Stimulated activated CD4-positive, alpha-beta T cell treated with anti-CD3 and anti-CD28 coated beads, Interleukin-4, amount 100 ng/mL, for 1 hour (primary cell): ENCODE measurements at regions not wholly inside any gene's neighbourhood (a gene's known extent, or its start where the extent isn't known, plus 50 kb on each side); places are given as distances from the start of the nearest gene placed in this dataset.

Experiments
- DNase-seq: peaks from one replicate; pipeline ENCODE4 v3.0.0-alpha.2; 2020

DNA sequence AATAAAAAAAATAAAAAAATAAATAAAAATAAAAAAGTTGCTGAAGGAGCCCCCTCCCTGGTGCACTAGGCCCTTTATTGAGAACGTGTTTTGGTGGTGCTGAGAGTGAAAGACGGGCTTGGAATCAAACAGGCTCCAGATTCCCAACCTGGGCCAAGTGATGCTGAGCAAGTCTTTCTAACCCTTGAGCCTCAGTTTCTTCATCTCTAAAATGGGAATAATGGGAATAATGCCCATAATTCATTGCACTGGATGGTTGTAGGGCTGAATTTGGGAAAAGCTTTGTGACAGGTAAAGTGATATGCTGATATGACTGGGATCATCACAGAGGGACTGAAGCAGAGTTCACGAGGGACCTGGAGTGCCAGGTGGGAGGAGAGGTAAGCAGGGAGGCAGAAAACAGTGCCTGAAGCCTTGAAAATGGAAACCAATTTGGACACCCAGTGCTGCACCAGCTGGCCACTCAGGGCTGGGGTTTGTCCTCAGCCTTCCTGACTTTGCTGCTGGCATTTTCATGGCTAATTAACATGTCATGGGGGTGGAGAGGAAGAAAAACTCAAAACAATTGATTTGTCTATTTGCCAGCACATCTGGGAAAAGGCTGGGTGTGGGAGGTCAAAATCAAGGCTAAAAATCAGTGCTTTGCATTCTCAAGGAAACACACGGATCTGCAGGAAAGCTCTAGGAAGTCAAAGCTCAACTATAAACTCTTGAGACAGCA is 241.3 kb downstream of the LOXHD1 start:
- no peak for DNase-seq

DNA sequence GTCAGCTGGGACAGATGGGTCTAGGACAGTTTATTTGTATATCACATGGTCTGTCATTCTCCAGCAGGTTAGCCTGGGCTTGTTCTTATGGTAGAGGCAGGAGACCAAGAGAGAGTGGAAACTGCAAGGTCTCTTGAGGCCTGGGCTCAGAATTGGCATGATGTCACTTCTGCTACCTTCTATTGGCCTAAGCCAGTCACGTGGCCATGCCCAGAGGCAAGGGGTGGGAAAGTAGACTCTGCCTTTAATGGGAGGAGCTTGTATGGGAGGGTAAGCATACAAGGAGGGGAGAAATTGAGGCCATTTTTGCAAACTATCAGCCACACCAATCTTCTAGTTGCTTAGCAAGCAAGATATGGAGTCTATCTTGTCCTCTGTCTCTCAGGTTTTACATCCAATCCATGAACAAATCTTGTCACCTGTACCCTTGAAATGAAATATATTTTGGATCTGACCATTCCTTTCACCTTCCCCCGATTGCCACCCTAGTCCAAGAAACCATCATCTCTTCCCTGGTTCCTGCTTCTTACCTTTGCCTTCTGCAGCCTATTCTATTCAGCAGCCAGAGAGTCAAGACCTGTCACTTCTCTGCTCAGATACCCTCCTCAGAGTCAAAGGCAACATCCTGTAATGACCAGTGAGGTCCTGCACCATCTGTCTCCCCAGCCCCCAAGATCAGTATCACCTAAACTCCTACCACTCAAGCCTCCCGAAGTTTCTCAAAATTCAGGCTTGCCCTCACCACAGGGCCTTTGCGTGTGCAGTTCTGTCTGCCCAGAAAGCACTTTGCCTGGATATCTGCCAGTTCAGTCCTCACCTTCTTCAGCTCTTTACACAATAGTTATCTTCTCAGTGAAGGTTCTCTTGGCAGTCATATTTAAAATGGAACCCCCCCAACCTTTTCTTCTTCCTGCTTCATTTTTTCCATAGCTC is 240.0 kb downstream of the LOXHD1 start:
- DNase-seq: no peak

DNA sequence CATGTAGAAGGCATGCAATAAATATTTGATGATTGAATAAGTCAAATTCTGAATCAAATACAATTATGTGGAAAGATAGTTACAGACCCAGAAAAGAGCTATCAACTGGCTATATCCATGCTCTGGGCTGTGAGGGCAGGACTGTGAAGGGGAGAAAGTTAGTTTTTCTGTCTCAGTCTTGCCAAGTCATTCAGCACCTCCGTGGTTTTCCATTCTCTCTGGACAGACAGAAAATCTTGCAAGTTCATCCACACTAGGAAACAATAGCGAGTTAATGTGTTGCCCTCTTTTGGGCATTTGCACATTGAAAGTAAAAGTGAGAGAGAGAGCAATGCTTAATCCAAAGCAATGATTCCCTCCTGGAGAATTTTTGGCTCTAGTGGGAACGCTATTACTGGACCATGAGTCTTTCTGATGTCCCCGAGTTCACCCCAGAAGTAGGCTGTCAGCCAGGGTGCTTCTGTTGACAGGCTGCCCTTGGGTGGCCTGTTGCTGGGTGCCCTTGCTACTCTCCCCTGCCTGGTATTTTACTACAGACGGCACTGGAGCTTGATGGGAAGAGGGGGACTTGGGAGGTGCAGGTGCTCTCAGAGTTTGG is 238.3 kb downstream of the LOXHD1 start:
- no peak for DNase-seq

DNA sequence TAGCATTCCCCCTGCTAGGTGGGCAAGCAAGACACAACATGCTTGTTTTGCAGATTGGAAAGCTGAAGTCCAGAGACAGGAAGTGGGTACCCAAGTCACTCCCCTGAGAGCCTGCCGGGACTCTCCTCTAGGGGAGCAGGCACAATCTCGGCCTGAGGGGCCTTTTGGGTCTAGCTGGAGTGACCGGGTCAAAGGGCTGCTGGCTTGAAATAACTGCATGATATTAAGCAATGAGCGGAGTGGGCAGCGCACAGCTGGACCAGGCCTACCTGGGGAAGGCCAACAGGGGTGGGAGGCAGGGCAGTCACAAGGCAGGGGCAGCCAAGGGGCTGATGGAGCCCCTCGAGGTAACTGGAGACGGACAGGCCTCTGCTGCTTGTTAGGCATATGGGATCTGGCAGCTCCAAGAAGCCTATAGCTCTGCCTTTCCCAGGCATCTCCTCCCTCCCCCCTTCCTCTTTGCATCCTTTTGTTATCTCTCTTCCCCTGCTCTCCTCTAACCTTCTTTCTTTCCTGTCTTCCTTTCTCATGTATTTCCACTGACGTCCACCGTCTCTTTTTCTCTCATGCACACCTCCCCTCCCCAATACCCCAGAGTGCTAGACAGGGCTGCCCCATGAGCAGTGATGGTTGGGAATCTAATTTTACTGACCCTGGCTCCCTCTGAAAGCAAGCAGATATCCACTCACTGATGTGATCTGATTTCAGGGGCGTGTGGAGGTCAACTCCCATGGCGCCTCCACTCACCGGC is 237.5 kb downstream of the LOXHD1 start:
- DNase-seq: no peak

DNA sequence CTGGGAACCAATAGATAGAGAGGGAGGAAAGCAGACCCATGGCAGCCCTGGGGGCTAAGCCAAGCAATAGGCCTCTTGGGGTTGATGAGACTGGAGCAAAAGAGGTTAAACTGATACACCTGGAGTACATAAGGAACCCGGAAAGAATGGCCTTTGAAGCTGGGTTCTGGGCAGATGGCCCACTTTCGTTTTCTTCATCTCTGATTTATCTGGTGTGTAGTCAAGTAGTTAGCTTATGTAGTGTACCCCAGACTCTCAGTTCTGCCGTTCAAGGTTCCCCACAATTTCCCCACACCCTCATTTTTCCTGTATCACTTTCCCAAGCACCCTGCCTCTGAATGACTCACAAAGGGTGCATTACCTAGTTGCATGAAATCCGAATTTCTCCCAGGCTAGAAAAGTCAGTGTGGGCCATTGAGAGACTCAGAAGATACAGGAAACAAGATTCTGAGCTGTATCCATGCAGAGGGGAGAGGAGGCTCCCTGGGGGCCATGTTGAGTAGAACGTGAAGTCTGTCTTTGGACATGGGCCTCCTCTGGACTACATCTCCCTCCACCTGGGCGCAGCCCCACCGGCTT is 235.0 kb downstream of the LOXHD1 start:
- DNase-seq: no peak

DNA sequence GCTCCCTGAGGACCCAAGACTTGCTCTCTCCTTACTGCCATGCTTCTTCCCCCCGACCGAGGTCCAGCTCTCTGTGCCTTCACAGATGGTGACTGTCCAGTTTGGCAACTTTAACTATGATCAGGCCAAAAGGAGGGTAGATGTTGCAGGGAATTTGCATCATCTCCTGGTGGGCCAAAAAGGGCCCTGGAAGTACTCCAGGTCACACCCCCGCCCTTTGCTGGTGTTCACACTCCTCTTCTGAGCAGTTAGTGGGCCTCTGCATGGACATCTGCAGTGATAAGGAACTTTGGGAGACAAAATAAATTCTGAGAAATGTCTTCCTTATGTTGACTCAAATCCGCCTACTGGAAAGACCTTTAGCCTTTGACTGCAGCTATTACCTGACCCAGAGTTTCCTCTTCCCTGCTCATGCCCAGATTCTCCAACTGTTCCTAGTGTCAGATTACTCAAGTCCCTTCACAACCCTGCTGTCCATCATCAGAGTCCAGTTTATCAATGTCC is 234.4 kb downstream of the LOXHD1 start:
- DNase-seq: no peak

DNA sequence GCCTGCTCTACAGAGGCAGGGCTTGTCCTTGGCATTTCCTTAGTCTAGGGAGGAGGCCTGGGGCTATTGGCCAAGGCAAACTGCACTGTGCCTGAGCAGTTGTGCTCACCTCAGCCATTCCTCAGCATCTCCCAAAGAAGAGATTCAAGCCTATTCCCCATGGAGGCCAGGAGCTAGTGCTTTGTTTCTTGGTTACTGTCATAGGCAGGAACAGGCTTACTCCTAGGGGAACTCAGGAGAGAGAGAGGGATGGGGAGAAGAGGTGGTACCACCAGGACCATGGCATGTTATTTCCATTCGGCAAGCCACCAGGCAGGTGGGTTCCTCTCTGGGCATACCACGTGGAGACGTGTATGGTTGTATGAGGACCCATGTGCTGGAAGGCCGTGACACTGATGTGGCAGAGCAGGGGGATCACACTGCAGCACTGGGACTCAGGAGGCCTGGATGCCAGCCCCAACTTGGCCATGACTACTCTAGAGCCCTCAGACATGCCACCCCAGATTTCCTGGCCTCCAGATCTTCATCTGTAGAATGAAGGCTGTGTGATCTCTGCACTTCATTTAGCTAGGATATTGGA is 233.7 kb downstream of the LOXHD1 start:
- DNase-seq: no peak

DNA sequence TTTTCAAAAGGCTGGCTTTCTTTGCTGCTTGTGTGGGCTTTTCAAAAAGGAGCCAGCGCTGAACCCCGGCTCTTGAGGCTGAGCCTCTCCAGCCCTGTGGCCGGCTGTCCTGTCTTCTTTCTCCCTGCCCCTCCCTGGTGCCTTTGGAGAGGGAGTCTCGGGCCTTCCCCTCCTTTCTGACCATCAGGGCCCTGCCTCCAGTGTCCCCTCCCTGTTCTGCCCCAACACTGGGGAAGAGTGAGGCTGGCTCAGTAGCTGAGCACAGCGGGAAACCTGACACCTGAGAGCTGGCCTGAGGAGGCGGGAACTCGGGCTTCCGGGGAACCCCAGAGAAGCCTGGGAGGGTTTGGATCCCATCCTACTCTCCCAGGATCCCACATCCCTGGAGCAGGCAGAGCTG is 232.1 kb downstream of the LOXHD1 start:
- no peak for DNase-seq

DNA sequence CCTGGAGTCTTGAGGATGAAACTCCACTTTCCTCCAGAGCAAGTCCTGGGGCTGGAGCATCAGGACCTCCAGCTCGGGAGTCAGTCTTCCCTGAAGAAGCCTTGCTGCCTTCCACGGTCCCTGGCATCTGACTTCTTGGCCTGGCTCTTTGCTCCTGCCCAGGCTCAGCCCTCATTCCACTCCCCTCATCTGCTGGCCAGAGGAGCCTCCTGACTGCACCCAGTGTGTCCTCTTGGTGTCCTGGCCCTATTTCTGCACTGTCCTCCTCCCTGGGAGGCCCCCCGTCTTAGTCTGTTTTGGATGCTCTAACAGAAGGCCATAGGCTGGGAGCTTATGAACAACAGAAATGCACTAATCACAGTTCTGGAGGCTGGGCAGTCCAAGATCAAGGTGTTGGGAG is 231.5 kb downstream of the LOXHD1 start:
- DNase-seq: no peak

DNA sequence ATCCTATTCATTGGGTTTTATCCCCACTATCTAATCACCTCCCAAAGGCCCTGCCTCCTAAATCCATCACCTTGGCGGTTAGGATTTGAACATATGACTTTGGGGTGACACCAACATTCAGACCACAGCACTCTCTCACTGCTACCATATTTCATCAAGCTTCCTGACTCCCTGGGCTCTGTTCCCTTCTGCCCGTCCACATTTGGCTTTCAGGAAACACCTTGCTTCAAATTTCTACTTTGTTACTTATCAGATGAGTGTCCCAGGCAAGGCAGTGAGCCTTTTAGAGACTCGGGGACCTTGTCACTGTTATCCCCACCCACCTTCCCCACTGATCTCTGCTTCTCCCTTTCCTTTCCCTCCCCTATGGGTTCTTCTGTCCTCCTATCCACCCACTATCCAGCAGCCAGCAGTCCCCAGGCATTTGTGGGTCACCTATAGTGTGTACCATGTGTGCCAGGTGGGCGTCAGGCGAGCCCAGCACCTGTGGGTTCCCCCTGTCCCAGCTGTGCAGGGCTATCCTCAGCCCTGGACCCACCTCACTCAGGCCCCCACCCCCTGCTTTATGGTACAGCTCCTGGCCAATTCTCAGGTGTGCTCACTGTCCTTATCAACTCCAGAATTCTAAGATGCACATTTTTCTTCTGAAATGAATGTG is 230.9 kb downstream of the LOXHD1 start:
- DNase-seq: no peak

DNA sequence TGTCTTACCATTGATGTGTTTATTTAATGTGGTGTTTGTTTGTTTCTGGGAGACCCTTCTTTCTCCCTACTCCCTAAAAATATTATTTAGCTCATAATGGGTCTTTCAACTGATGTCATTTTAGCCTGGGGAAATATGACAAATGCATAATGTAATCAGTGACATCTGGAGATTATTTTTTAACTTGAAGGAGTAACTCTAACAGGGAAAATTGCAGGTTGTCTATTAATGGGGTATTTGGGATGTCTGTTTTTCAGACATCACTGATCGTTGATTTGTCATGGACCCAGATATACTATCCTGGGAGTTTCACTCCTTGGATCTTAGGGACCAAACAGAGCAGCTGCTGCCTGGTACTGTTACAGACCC is 230.4 kb downstream of the LOXHD1 start:
- DNase-seq: no peak
